Jurkat, Clone E6-1 (cell line): ENCODE measurements at regions not wholly inside any gene's neighbourhood (a gene's known extent, or its start where the extent isn't known, plus 50 kb on each side); places are given as distances from the start of the nearest gene placed in this dataset.

Source experiments
- DNase-seq: peaks from one replicate; pipeline ENCODE4 v3.0.0-alpha.2; 2011; ENCODE audit warnings: low read depth, low spot score
- H3K4me3 ChIP-seq: 2 replicates; pipeline ENCODE4 v1.5.1; 2011; ENCODE audit warnings: mild to moderate bottlenecking, low read length, control low read depth, moderate library complexity

- no peak for DNase-seq
- no peak overlapping the region for H3K4me3 ChIP-seq
Observed at GRCh38 chr7:155922067-155922816, 110.0 kb upstream of the SHH start.

- DNase-seq = no peak
- no peak overlapping the region for H3K4me3 ChIP-seq
Observed at GRCh38 chr7:155921804-155922066, 109.5 kb upstream of the SHH start.

GRCh38 chr7:155921086-155921803 is 109.0 kb upstream of the SHH start:
- no peak for DNase-seq
- H3K4me3 ChIP-seq = no peak overlapping the region

GRCh38 chr7:155920068-155920461 is 107.8 kb upstream of the SHH start:
- no peak overlapping the region for H3K4me3 ChIP-seq
- no peak for DNase-seq

- DNase-seq = no peak
- H3K4me3 ChIP-seq = no peak overlapping the region
Observed at GRCh38 chr7:155919391-155920067, 107.3 kb upstream of the SHH start.

GRCh38 chr7:155918720-155919390 is 106.6 kb upstream of the SHH start:
- no peak overlapping the region for H3K4me3 ChIP-seq
- no peak for DNase-seq

- DNase-seq = no peak
- no peak overlapping the region for H3K4me3 ChIP-seq
Observed at GRCh38 chr7:155917836-155918430, 105.7 kb upstream of the SHH start.

GRCh38 chr7:155916926-155917655 is 104.8 kb upstream of the SHH start:
- H3K4me3 ChIP-seq = no peak overlapping the region
- DNase-seq = no peak

GRCh38 chr7:155914341-155914740 is 102.1 kb upstream of the SHH start:
- no peak overlapping the region for H3K4me3 ChIP-seq
- no peak for DNase-seq

- H3K4me3 ChIP-seq = no peak overlapping the region
- DNase-seq = no peak
Observed at GRCh38 chr7:155913719-155914118, 101.5 kb upstream of the SHH start.

- no peak overlapping the region for H3K4me3 ChIP-seq
- DNase-seq = no peak
Observed at GRCh38 chr7:155913291-155913690, 101.0 kb upstream of the SHH start.

- H3K4me3 ChIP-seq = no peak overlapping the region
Observed at GRCh38 chr7:155911471-155912105, 99.3 kb upstream of the SHH start.

GRCh38 chr7:155908385-155908784 is 96.1 kb upstream of the SHH start:
- H3K4me3 ChIP-seq = no peak overlapping the region
- DNase-seq = no peak

More at GRCh38 chr7:155911471-155912105, 99.3 kb upstream of the SHH start:
- DNase-seq = no peak

GRCh38 chr7:155907450-155908200 is 95.4 kb upstream of the SHH start:
- H3K4me3 ChIP-seq = no peak overlapping the region
- no peak for DNase-seq

GRCh38 chr7:155901176-155901575 is 88.9 kb upstream of the SHH start:
- DNase-seq = no peak
- no peak overlapping the region for H3K4me3 ChIP-seq

- DNase-seq = no peak
- H3K4me3 ChIP-seq = no peak overlapping the region
Observed at GRCh38 chr7:155899596-155899995, 87.3 kb upstream of the SHH start.

- H3K4me3 ChIP-seq = no peak overlapping the region
- DNase-seq = no peak
Observed at GRCh38 chr7:155897758-155898386, 85.6 kb upstream of the SHH start.
